Loucy (cell line): ENCODE measurements at regions not wholly inside any gene's neighbourhood (a gene's known extent, or its start where the extent isn't known, plus 50 kb on each side); places are given as distances from the start of the nearest gene placed in this dataset.

Experiments used
- CTCF ChIP-seq: fragments of 200-600 bp; sonication (generic); conservative IDR thresholded peaks from 2 replicates; pipeline ENCODE4 v1.5.1; 2014; ENCODE audit warnings: mild to moderate bottlenecking, antibody characterized with exemption, low read length
- EZH2phosphoT487 ChIP-seq: fragments of 200-600 bp; IDR thresholded peaks from 2 replicates; pipeline ENCODE4 v1.6.1; 2018; ENCODE audit warnings: antibody characterized with exemption, mild to moderate bottlenecking, moderate library complexity, borderline replicate concordance

GRCh38 chr2:751474-751873 lies 74.3 kb upstream of the TMEM18 start:
- TF ChIP-seq CTCF (no peak), EZH2phosphoT487 (no peak)
